ENCODE measurements at regions not wholly inside any gene's neighbourhood (a gene's known extent, or its start where the extent isn't known, plus 50 kb on each side); places are given as distances from the start of the nearest gene placed in this dataset.

DNA sequence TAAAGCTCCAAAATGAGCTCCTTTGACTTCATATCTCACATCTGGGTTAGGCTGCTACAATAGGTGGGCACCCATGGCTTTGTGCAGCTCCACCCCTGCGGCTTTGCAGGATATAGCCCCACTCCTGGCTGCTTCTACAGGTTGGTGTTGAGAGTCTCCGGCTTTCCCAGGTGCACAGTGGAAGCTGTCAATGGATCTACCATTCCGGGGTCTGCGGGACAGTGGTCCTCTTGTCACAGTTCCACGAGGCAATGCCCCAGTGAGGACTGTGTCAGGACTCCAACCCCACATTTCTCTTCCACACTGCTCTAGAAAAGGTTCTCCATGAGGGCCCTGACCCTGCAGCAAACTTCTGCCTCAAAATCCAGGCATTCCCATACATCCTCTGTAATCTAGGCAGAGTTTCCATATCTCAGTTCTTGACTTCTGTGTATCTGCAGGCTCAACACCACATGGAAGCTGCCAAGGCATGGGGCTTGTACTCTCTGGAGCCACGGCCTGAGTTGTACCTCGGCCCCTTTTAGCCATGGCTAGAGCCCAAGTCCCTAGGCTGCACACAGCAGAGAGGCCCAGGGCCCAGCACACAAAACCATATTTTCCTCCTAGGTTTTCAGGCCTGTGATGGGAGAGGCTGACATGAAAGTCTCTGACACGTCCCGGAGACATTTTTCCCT lies 342.8 kb downstream of the FAM47B start:
- TF ChIP-seq, protein P1, sequence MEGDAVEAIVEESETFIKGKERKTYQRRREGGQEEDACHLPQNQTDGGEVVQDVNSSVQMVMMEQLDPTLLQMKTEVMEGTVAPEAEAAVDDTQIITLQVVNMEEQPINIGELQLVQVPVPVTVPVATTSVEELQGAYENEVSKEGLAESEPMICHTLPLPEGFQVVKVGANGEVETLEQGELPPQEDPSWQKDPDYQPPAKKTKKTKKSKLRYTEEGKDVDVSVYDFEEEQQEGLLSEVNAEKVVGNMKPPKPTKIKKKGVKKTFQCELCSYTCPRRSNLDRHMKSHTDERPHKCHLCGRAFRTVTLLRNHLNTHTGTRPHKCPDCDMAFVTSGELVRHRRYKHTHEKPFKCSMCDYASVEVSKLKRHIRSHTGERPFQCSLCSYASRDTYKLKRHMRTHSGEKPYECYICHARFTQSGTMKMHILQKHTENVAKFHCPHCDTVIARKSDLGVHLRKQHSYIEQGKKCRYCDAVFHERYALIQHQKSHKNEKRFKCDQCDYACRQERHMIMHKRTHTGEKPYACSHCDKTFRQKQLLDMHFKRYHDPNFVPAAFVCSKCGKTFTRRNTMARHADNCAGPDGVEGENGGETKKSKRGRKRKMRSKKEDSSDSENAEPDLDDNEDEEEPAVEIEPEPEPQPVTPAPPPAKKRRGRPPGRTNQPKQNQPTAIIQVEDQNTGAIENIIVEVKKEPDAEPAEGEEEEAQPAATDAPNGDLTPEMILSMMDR (conservative IDR thresholded peaks at IDR 0.05): no peak
- no peak for TF ChIP-seq EZH2 (IDR thresholded peaks at IDR 0.05; ENCODE audit: low read depth)
